GM12878 (cell line): ENCODE measurements at regions not wholly inside any gene's neighbourhood (a gene's known extent, or its start where the extent isn't known, plus 50 kb on each side); places are given as distances from the start of the nearest gene placed in this dataset.

ENCODE experiments used
- ATAC-seq: fragments of 200-7000 bp; cut with Tn5 transposase; 3 replicates; pipeline ENCODE4 v1.9.1; 2020; ENCODE audit warnings: mild to moderate bottlenecking, moderate library complexity
- BruUV-seq: library from RNA; stranded (reverse); fragments of 400-500 nt; replicated peaks from 2 replicates; lab custom pipeline; 2021; lab: Mats Ljungman, UMichigan
- CTCF ChIA-PET: fragments of 300-600 bp; sonication (Branson Sonifier 250); formaldehyde crosslinking; extraction: SDS; loops from one replicate; lab custom pipeline; 2021; ENCODE audit warnings: inconsistent platforms; lab: Yijun Ruan, JAX
- POLR2A ChIA-PET: fragments of 350-600 bp; formaldehyde crosslinking; extraction: SDS; loops from one replicate; lab custom pipeline; 2021; ENCODE audit warnings: inconsistent platforms; lab: Charles Lee
- RAD21 ChIA-PET: fragments of 300-600 bp; sonication (Branson Sonifier 250); formaldehyde crosslinking; loops from one replicate; lab custom pipeline; 2023; ENCODE audit warnings: antibody characterized with exemption; ENCODE audit not compliant: unreplicated experiment; lab: Charles Lee
- SMC1A ChIA-PET: fragments of 300-600 bp; sonication (Branson Sonifier 250); formaldehyde crosslinking; loops from one replicate; lab custom pipeline; 2023; ENCODE audit not compliant: unreplicated experiment, uncharacterized antibody; lab: Charles Lee
- DNase-seq: peaks from one replicate; pipeline ENCODE4 v3.0.0-alpha.2; 2011; ENCODE audit warnings: low read depth, low spot score
- FAIRE-seq: peaks from 3 replicates; lab custom pipeline; 2011; peaks lifted over from hg19 to GRCh38; lab: Jason Lieb, UNC
- H2AFZ ChIP-seq: 2 replicates; pipeline ENCODE4 v1.6.0; 2011; ENCODE audit warnings: low read depth, low read length, control low read depth; ENCODE audit not compliant: control insufficient read depth
- H3K27ac ChIP-seq: 2 replicates; pipeline ENCODE4 v1.5.1; 2011; ENCODE audit warnings: control low read depth; ENCODE audit not compliant: control insufficient read depth, insufficient read depth
- H3K27me3 ChIP-seq, 2 experiments: replicated peaks in 1 of 2; 2 replicates each; pipeline versions ENCODE4 v1.6.0 to v1.6.1; 2011; ENCODE audit warnings: low read length in 1 of 2; ENCODE audit not compliant: control insufficient read depth in 2 of 2, insufficient read depth in 2 of 2
- H3K36me3 ChIP-seq, 2 experiments: 2 replicates each; pipeline ENCODE4 v1.5.1; 2011; ENCODE audit warnings: low read length in 1 of 2; ENCODE audit not compliant: control insufficient read depth in 2 of 2, insufficient read depth in 2 of 2
- H3K4me1 ChIP-seq: 2 replicates; pipeline ENCODE4 v1.6.1; 2011; ENCODE audit warnings: mild to moderate bottlenecking, low read length, moderate library complexity, mixed read lengths; ENCODE audit not compliant: control insufficient read depth, insufficient read depth
- H3K4me2 ChIP-seq: 2 replicates; pipeline ENCODE4 v1.6.0; 2011; ENCODE audit warnings: control low read depth; ENCODE audit not compliant: control insufficient read depth, insufficient read depth
- H3K4me3 ChIP-seq: fragments of 200-600 bp; sonication (generic); 2 replicates; pipeline ENCODE4 v1.5.1; 2016
- H3K79me2 ChIP-seq: 2 replicates; pipeline ENCODE4 v1.6.0; 2011; ENCODE audit warnings: low read length; ENCODE audit not compliant: control insufficient read depth, insufficient read depth
- H3K9ac ChIP-seq: 2 replicates; pipeline ENCODE4 v1.8.0; 2011; ENCODE audit warnings: low read length, control low read depth, mixed read lengths; ENCODE audit not compliant: control insufficient read depth, insufficient read depth
- H3K9me3 ChIP-seq: replicated peaks from 3 replicates; pipeline ENCODE4 v1.5.1; 2011; ENCODE audit warnings: mild to moderate bottlenecking, low read length; ENCODE audit not compliant: control insufficient read depth, insufficient read depth
- H4K20me1 ChIP-seq: 2 replicates; pipeline ENCODE4 v1.6.0; 2011; ENCODE audit not compliant: control insufficient read depth, insufficient read depth
- ASH2L ChIP-seq: fragments of 300-600, 200-600 bp; sonication (generic); IDR thresholded peaks from 2 replicates; pipeline ENCODE4 v1.6.1; 2017; ENCODE audit warnings: low read depth, mild to moderate bottlenecking, borderline replicate concordance
- CHD4 ChIP-seq: fragments of 200-600 bp; sonication (generic); IDR thresholded peaks from 2 replicates; pipeline ENCODE4 v1.6.1; 2016; ENCODE audit warnings: mild to moderate bottlenecking
- DPF2 ChIP-seq: fragments of 450-650 bp; IDR thresholded peaks from 2 replicates; pipeline ENCODE4 v1.6.1; 2017; ENCODE audit warnings: mild to moderate bottlenecking
- ETV6 ChIP-seq, 2 experiments: fragments of 450-650 bp in 1 of 2; IDR thresholded peaks in 1 of 2; conservative IDR thresholded peaks in 1 of 2; 2 replicates each; pipeline ENCODE4 v1.6.1; 2014; ENCODE audit warnings: antibody characterized with exemption in 1 of 2, borderline replicate concordance in 1 of 2, low read depth in 1 of 2, mild to moderate bottlenecking in 1 of 2, moderate library complexity in 1 of 2
- LARP7 ChIP-seq: fragments of 450-650 bp; IDR thresholded peaks from 2 replicates; pipeline ENCODE4 v1.6.1; 2017; ENCODE audit warnings: mild to moderate bottlenecking
- NBN ChIP-seq: fragments of 450-650 bp; IDR thresholded peaks from 2 replicates; pipeline ENCODE4 v1.6.1; 2016
- NR2C2 ChIP-seq: IDR thresholded peaks from 2 replicates; pipeline ENCODE4 v1.6.1; 2011; ENCODE audit warnings: borderline replicate concordance, low read depth; ENCODE audit not compliant: control insufficient read depth, insufficient read length
- POLR2AphosphoS5 ChIP-seq: IDR thresholded peaks from 2 replicates; pipeline ENCODE4 v1.6.1; 2011; ENCODE audit warnings: mild to moderate bottlenecking, low read length, inconsistent platforms
- STAT3 ChIP-seq: IDR thresholded peaks from 2 replicates; pipeline ENCODE4 v1.6.1; 2011; ENCODE audit warnings: low read depth, low read length, improper control_type of control experiment
- ZSCAN29 ChIP-seq: fragments of 450-650 bp; IDR thresholded peaks from 2 replicates; pipeline ENCODE4 v1.6.1; 2017; ENCODE audit warnings: mild to moderate bottlenecking, moderate library complexity
- WGBS: methylation state at CpG from one replicate; pipeline ENCODE4 v1.1.6; 2016; ENCODE audit warnings: low lambda C conversion rate; ENCODE audit not compliant: insufficient replicate concordance, insufficient coverage; ENCODE audit errors: missing lambda C conversion rate; 5-methylcytosine and 5-hydroxymethylcytosine counted together
- in situ Hi-C: fragments of 300-500 bp; cut with MboI; formaldehyde crosslinking; loops from 9 replicates; pipeline ENCODE4 v1.14.3; 2018; ENCODE audit warnings: mixed read lengths
- intact Hi-C: fragments of 100-400 bp; cut with micrococcal nuclease; formaldehyde crosslinking; loops from one replicate; pipeline ENCODE4 v1.14.2; 2022; ENCODE audit not compliant: unreplicated experiment
- TF ChIP-seq, protein P1 (sequence below): IDR thresholded peaks from 2 replicates; pipeline ENCODE4 v1.6.1; 2012; ENCODE audit warnings: improper control_type of control experiment, low read depth, low read length; ENCODE audit not compliant: insufficient replicate concordance
- TF ChIP-seq, protein P2 (sequence below): fragments of 450-650 bp; IDR thresholded peaks from 2 replicates; pipeline ENCODE4 v1.6.1; 2018; ENCODE audit warnings: borderline replicate concordance, mild to moderate bottlenecking; ENCODE audit not compliant: partially characterized antibody

DNA sequence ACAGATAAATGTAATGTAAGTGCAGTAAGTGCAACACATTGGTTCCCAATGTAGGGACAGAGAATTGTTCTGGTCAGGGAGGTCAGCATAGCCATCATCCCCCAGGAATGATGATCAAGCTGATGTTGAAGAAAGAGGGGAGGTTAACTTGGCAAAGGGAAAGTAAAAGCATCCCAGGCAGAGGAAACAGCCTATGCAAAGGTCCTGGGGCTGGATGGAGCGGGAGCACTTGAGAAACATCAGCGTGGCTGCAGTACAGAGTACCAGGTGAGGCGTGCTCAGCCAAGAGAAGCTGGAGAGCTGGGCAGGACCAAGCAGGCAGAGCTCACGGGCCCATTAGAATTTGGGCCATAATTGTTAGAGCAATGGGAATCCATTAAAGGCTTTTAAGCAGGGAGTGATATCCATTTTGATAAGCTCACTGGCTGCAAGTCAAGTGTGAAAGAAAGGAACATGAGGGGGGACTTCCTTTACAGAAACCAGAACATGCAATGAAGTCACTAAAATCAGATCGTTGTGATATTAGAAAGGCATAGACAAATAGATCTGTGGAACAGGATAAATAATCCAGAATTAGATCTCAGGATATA lies 50.1 kb upstream of the HAND1 start:
- no peaks in the 10 kb centered on the region for H3K36me3 ChIP-seq
- no peaks in the 10 kb centered on the region for H3K9me3 ChIP-seq
- no peak for DNase-seq
- CTCF ChIA-PET = interaction anchor here (0.6 to 2.5 kb wide), 5 partner anchors 7 to 104 kb away, joined by 3 to 8 read pairs (median 4); no protein-coding TSS in a partner anchor
- WGBS = 47% methylated on average over 5 of the region's 5 CpGs
- H4K20me1 ChIP-seq = no peaks in the 10 kb centered on the region
- RAD21 ChIA-PET = no interaction called here
- H3K79me2 ChIP-seq = no peaks in the 10 kb centered on the region
- no peak for FAIRE-seq
- no TSS peak for BruUV-seq
- H3K27ac ChIP-seq = no peak overlapping the region
- H3K9ac ChIP-seq = no peak overlapping the region
- H3K4me2 ChIP-seq = no peak overlapping the region
- no peaks in the 10 kb centered on the region for H3K4me1 ChIP-seq
- H3K4me3 ChIP-seq = no peak overlapping the region
- intact Hi-C loops (no loop called here), in situ Hi-C loops (no loop called here)
- no peak overlapping the region for H2AFZ ChIP-seq
- no peaks in the 10 kb centered on the region for H3K27me3 ChIP-seq
- POLR2A ChIA-PET = no interaction called here
- TF ChIP-seq CHD4 (no peak), LARP7 (no peak), STAT3 (no peak), ZSCAN29 (no peak), NR2C2 (no peak), DPF2 (no peak), ASH2L (no peak), POLR2AphosphoS5 (no peak), ETV6 (conservative IDR thresholded peaks at IDR 0.05 in 1 of 2, IDR thresholded peaks at IDR 0.05 in 1 of 2; ENCODE audit: borderline replicate concordance in 1 of 2, low read depth in 1 of 2) (no peak), NBN (no peak)
- TF ChIP-seq, protein P1, sequence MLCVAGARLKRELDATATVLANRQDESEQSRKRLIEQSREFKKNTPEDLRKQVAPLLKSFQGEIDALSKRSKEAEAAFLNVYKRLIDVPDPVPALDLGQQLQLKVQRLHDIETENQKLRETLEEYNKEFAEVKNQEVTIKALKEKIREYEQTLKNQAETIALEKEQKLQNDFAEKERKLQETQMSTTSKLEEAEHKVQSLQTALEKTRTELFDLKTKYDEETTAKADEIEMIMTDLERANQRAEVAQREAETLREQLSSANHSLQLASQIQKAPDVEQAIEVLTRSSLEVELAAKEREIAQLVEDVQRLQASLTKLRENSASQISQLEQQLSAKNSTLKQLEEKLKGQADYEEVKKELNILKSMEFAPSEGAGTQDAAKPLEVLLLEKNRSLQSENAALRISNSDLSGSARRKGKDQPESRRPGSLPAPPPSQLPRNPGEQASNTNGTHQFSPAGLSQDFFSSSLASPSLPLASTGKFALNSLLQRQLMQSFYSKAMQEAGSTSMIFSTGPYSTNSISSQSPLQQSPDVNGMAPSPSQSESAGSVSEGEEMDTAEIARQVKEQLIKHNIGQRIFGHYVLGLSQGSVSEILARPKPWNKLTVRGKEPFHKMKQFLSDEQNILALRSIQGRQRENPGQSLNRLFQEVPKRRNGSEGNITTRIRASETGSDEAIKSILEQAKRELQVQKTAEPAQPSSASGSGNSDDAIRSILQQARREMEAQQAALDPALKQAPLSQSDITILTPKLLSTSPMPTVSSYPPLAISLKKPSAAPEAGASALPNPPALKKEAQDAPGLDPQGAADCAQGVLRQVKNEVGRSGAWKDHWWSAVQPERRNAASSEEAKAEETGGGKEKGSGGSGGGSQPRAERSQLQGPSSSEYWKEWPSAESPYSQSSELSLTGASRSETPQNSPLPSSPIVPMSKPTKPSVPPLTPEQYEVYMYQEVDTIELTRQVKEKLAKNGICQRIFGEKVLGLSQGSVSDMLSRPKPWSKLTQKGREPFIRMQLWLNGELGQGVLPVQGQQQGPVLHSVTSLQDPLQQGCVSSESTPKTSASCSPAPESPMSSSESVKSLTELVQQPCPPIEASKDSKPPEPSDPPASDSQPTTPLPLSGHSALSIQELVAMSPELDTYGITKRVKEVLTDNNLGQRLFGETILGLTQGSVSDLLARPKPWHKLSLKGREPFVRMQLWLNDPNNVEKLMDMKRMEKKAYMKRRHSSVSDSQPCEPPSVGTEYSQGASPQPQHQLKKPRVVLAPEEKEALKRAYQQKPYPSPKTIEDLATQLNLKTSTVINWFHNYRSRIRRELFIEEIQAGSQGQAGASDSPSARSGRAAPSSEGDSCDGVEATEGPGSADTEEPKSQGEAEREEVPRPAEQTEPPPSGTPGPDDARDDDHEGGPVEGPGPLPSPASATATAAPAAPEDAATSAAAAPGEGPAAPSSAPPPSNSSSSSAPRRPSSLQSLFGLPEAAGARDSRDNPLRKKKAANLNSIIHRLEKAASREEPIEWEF = no peak
- TF ChIP-seq, protein P2, sequence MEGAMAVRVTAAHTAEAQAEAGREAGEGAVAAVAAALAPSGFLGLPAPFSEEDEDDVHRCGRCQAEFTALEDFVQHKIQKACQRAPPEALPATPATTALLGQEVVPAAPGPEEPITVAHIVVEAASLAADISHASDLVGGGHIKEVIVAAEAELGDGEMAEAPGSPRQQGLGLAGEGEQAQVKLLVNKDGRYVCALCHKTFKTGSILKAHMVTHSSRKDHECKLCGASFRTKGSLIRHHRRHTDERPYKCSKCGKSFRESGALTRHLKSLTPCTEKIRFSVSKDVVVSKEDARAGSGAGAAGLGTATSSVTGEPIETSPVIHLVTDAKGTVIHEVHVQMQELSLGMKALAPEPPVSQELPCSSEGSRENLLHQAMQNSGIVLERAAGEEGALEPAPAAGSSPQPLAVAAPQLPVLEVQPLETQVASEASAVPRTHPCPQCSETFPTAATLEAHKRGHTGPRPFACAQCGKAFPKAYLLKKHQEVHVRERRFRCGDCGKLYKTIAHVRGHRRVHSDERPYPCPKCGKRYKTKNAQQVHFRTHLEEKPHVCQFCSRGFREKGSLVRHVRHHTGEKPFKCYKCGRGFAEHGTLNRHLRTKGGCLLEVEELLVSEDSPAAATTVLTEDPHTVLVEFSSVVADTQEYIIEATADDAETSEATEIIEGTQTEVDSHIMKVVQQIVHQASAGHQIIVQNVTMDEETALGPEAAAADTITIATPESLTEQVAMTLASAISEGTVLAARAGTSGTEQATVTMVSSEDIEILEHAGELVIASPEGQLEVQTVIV = no peak
- TF ChIP-seq, all 136 proteins: peak for 0
- no peak for ATAC-seq
- SMC1A ChIA-PET = no interaction called here
